ENCODE measurements at regions not wholly inside any gene's neighbourhood (a gene's known extent, or its start where the extent isn't known, plus 50 kb on each side); places are given as distances from the start of the nearest gene placed in this dataset.

DNA sequence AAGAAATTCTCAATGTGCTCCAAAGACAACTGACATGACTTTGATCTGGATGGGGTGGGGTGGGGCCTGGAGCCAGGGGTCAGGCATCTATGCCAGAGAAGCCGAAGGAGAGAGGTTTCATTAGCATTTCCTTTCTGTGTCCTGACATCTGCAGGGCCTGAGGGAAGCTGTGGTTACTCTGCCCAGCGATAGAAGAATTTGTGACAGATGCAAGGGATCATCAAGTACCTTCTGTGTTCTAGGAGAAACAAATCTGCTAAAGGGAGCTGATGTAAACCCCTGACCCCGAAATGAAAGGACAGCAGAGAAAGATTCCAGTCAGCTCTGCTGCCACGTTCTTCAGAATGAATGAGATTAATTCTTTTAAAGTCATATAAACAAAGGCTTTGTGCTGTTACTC is 335.7 kb downstream of the PRELID2 start:
- DNase-seq: no peak

DNA sequence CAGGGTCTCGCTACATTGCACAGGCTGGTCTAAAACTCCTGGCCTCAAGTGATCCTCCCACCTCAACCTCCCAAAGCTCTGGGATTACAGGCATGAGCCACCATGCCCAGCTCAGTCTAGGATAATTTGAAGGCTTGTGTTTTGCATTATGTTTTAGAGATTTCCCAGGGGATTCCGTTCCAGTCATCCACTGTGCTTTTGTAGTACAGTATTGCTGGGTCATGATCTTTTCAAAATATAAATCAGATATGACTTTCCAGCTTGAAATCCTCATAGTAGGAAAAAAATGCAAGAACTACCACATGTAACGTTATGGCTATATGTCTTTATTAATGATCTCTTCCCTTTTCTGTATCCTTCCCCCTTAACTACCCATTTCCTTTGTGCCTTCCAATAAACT is 338.1 kb downstream of the PRELID2 start:
- DNase-seq: no peak

DNA sequence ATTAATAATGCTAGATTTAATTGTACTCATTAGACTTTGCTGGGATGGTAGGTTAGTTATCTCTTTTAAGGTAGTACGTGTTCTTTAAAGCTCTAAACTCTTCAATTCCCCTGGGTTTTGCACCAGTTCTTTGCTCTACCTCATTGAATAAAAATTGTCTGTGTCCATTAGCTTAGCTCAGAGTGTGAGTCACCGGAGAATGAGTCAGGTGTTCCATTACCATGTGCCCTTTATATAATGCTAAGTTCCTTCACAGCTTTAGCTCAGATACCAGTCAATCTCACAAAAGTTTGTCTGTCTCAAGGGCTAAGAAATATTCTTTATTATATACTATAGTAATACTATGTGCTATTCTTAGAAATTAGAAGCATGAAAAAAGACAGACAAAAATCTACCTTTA is 339.4 kb downstream of the PRELID2 start:
- no peak for DNase-seq

GRCh38 chr5:145495196-145495595 is 339.9 kb downstream of the PRELID2 start:
- no peak for DNase-seq

- DNase-seq: no peak
Measured at GRCh38 chr5:145493435-145493834, 341.7 kb downstream of the PRELID2 start.

DNA sequence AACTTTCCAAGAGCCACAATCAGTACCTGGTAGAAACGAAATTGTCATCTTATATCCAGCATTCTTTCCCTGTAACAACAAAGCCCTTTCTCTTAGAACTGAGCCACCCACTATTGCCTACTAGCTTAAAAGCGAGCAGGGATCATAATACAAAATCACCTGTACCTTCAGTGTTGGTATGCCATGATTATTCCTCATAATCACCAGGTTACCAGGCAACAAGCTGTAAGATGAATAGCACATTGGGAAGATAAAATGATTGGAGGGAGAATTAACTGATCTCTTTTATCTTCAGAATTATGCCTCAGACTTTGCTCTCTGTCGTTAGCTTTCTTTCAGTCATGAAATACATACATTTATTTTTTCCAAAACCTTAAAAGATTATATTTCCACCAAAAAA is 345.6 kb downstream of the PRELID2 start:
- DNase-seq: no peak

DNA sequence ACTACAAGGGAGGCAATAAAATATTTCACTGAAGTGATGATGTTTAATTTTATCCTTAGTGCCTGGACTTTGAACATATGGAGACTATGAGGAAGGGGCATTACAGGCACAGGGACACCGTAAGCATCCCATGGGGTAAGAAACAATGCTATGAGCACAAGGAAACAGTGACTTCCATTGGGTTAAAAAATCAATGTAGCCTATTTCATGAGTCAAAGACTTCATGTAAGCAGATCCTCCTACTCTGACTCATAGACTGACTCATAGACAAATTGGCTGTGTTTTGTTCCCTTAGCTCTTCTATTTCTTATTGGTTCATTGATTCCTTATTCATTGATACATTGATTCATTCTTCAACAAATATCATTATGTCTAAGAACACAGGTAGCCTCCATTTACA is 351.0 kb downstream of the PRELID2 start:
- DNase-seq: no peak

DNA sequence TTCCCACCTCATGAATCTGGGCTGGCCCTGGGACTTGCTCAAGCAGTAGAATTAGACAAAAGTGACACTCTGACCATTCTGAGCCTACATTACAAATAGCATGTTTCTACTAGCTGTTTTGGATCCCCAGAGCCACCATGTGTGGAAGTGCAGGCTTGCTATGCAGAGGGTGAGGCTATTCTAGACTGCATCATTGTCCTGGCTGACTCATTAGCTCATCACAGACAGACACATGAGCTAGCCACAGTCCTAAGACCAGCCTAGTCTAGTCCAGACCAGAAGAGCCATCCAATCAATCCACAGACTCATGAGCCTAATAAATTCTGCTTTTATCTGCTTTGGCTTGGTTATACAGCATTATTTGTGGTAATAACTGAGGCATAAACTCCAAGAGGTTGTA is 351.9 kb downstream of the PRELID2 start:
- no peak for DNase-seq

- no peak for DNase-seq
Measured at GRCh38 chr5:145479857-145480256, 355.3 kb downstream of the PRELID2 start.

DNA sequence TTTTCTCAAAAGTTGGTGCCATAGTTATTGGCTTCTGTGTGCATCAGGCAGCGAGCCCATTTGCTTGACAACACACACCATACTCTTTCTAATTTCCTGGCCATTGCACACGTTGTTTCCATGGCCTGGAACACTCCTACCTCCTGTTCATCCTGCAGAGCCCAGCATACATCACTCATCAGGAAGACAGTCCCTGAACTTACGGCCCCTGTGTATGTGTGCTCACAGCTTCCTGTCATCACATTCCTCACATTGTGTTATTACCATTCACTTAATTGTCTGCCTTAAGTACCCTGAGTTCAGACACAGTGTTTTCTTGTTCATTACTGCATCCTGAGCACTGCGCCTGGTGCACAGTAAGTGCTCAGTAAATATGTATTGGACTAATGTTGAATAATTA is 355.9 kb downstream of the PRELID2 start:
- DNase-seq: no peak

DNA sequence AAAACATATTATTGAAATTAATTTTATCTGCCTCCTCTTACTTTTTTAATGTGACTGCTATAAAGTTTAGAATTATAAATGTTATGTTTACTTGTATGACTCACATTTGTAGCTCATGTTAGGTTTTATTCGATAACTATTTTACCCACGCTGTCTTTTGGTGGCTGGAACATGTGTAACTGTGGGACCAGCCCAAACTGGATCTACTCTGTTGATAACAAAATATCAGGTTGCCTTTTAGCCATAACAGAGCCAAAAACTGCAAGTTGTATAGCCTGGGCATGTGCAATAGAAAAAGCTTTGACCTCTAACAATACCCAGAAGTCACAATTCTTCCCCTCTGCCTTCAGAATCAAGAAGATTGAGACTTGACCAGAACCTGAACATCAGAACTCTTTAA is 356.5 kb downstream of the PRELID2 start:
- DNase-seq: no peak

GRCh38 chr5:145473042-145473642 is 362.0 kb downstream of the PRELID2 start:
- DNase-seq: no peak

GRCh38 chr5:145471831-145472612 is 363.1 kb downstream of the PRELID2 start:
- DNase-seq: no peak

DNA sequence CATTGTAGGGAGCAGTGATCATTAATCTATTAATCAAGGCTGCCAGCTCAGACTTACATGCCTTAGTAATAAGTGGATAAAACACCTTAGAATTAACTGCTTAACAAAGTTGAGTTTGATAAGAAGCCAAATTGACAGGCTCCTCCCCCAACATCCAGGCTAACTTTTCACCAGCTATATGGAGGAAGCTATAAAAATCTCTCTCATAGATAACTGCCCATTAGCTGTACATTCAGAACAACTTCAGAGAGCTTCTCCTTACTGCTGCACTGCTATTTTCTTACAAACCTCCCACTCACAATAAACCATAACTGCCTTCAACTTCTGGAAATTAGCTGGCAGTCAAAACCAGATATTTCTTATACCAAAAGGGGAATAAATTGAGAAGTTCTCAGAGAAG is 364.1 kb downstream of the PRELID2 start:
- DNase-seq: no peak

GRCh38 chr5:145470396-145470979 is 364.7 kb downstream of the PRELID2 start:
- no peak for DNase-seq

GRCh38 chr5:145467446-145467845 is 367.7 kb downstream of the PRELID2 start:
- DNase-seq: no peak

DNA sequence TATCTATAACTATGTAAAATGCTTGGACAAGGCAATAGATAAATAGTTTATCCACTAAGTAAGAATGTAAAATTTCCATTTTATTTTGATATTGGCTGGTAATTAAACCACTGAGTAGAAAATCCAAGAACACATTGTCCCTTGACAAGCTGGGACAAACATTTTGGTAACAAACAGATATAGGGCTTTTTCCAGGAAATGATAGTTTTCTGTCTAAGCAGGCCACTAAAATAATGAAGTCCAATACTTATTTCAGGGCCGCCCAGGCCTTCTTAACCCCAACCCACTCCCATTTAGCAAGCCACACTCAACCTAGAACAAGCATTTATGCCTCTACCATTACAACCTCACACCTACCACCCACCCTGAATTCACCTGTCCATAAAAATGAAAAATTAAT is 368.6 kb downstream of the PRELID2 start:
- no peak for DNase-seq

- no peak for DNase-seq
Measured at GRCh38 chr5:145465474-145466263, 369.5 kb downstream of the PRELID2 start.

GRCh38 chr5:145464171-145464570 is 371.0 kb downstream of the PRELID2 start:
- no peak for DNase-seq

GRCh38 chr5:145463634-145464033 is 371.5 kb downstream of the PRELID2 start:
- DNase-seq: no peak

DNA sequence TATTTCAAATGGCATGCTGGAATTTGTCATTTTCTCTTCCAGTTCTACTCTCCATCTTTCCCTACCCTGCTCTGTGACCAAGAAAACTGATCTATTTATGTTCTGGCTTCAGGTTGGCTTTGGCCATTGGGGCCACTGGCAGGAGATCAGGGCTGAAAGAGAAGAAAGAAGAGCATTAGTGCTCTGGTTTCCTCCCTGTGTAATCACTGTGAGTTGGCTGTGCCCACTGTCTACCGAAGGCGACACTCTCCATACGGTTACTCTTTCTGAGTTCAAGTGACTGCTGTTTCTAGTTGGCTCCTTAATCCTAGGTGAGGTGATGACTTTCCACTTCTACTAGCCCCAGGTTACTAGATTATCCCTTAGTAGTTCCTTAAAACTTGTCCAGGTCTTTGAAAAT is 372.6 kb downstream of the PRELID2 start:
- DNase-seq: no peak

- DNase-seq: no peak
Measured at GRCh38 chr5:145450286-145450885, 384.8 kb downstream of the PRELID2 start.

GRCh38 chr5:145449794-145450193 is 385.3 kb downstream of the PRELID2 start:
- DNase-seq: no peak

All from stimulated activated CD4-positive, alpha-beta T cell treated with anti-CD3 and anti-CD28 coated beads, Interleukin-2, amount 100 ng/mL, for 48 hours (primary cell).